HepG2 (cell line): ENCODE measurements at regions not wholly inside any gene's neighbourhood (a gene's known extent, or its start where the extent isn't known, plus 50 kb on each side); places are given as distances from the start of the nearest gene placed in this dataset.

Experiments
- ATAC-seq: fragments of 200-7000 bp; cut with Tn5 transposase; 3 replicates; pipeline ENCODE4 v1.9.1; 2020; ENCODE audit warnings: mild to moderate bottlenecking, moderate library complexity
- BruUV-seq: library from RNA; stranded (reverse); fragments of 400-500 nt; replicated peaks from 2 replicates; lab custom pipeline; 2021; lab: Mats Ljungman, UMichigan
- CTCF ChIA-PET: fragments of 300-600 bp; formaldehyde crosslinking; extraction: SDS; loops from one replicate; lab custom pipeline; 2021; ENCODE audit warnings: low total read pairs, inconsistent platforms, low intra/inter-chr PET ratio; lab: Yijun Ruan, JAX
- POLR2A ChIA-PET: fragments of 350-600 bp; sonication (Branson Sonifier 250); formaldehyde crosslinking; loops from one replicate; lab custom pipeline; 2020; ENCODE audit warnings: antibody characterized with exemption, inconsistent platforms; lab: Yijun Ruan, JAX
- DNase-seq: peaks from one replicate; pipeline ENCODE4 v3.0.0-alpha.2; 2015; ENCODE audit warnings: low spot score
- FAIRE-seq: peaks from 3 replicates; lab custom pipeline; 2011; peaks lifted over from hg19 to GRCh38; lab: Jason Lieb, UNC
- H2AFZ ChIP-seq: one replicate; pipeline ENCODE4 v1.6.1; 2011; ENCODE audit warnings: low read length, inconsistent platforms
- H3K27ac ChIP-seq: fragments of 300-600 bp; 3 replicates; pipeline ENCODE4 v1.8.0; 2011; ENCODE audit warnings: mixed run types, mild to moderate bottlenecking, mixed read lengths, low read length, inconsistent platforms; ENCODE audit not compliant: insufficient read depth; ENCODE audit errors: extremely low read length
- H3K27me3 ChIP-seq, 2 experiments: fragments of 200-600 bp in 1 of 2; 2 replicates in 1 of 2; 3 replicates in 1 of 2; pipeline versions ENCODE4 v1.6.0 to v1.8.0; 2011; ENCODE audit warnings: low read length in 2 of 2, mild to moderate bottlenecking in 2 of 2, moderate library complexity in 2 of 2, inconsistent platforms in 1 of 2; ENCODE audit not compliant: insufficient read depth in 2 of 2, control insufficient read depth in 1 of 2
- H3K36me3 ChIP-seq, 2 experiments: fragments of 200-600 bp in 1 of 2; replicated peaks in 1 of 2; 2 replicates in 1 of 2; 3 replicates in 1 of 2; pipeline versions ENCODE4 v1.5.1 to v1.8.0; 2011; ENCODE audit warnings: low read length in 2 of 2, inconsistent platforms in 1 of 2; ENCODE audit not compliant: insufficient read depth in 2 of 2, control insufficient read depth in 1 of 2
- H3K4me1 ChIP-seq: 2 replicates; pipeline ENCODE4 v1.5.1; 2012; ENCODE audit warnings: low read length, inconsistent platforms; ENCODE audit not compliant: insufficient read depth
- H3K4me2 ChIP-seq: 2 replicates; pipeline ENCODE4 v1.6.0; 2011; ENCODE audit warnings: low read depth, low read length, inconsistent platforms
- H3K4me3 ChIP-seq, 3 experiments: fragments of 200-600 bp in 1 of 3; sonication (generic), shearing (Covaris generic) in 1 of 3; replicated peaks in 1 of 3; 2 replicates each; pipeline ENCODE4 v1.5.1; 2011 to 2016; ENCODE audit warnings: low read length in 3 of 3, inconsistent platforms in 2 of 3, low read depth in 2 of 3, mild to moderate bottlenecking in 2 of 3, control low read depth in 1 of 3, mixed read lengths in 1 of 3; ENCODE audit not compliant: insufficient read depth in 1 of 3
- H3K79me2 ChIP-seq: one replicate; pipeline ENCODE4 v1.6.1; 2011; ENCODE audit warnings: low read length, inconsistent platforms; ENCODE audit not compliant: insufficient read depth
- H3K9ac ChIP-seq: 2 replicates; pipeline ENCODE4 v1.6.0; 2011; ENCODE audit warnings: mild to moderate bottlenecking, low read depth, low read length, inconsistent platforms; ENCODE audit not compliant: insufficient read depth
- H3K9me3 ChIP-seq: 2 replicates; pipeline ENCODE4 v1.5.1; 2012; ENCODE audit warnings: mild to moderate bottlenecking, low read length
- H4K20me1 ChIP-seq: 2 replicates; pipeline ENCODE4 v1.6.0; 2011; ENCODE audit warnings: inconsistent platforms, mild to moderate bottlenecking, low read length, moderate library complexity; ENCODE audit not compliant: insufficient read depth
- ATF7 ChIP-seq, 2 experiments: fragments of 450-650 bp in 1 of 2; sonication (generic) in 1 of 2; formaldehyde crosslinking in 1 of 2; IDR thresholded peaks; 2 replicates each; pipeline versions ENCODE4 v1.4.0 to v1.6.1; 2016 to 2020; ENCODE audit warnings: antibody characterized with exemption in 1 of 2, mild to moderate bottlenecking in 1 of 2, missing genetic modification reagents in 1 of 2
- CEBPB ChIP-seq: IDR thresholded peaks from 2 replicates; pipeline ENCODE4 v1.6.1; 2011; ENCODE audit warnings: low read depth, low read length, improper control_type of control experiment, borderline replicate concordance
- KDM3A ChIP-seq: IDR thresholded peaks from 2 replicates; pipeline ENCODE4 v1.6.1; 2018; ENCODE audit warnings: low read depth, missing compliant biosample characterization
- PHB2 ChIP-seq: fragments of 450-650 bp; IDR thresholded peaks from 2 replicates; pipeline ENCODE4 v1.6.1; 2018; ENCODE audit not compliant: partially characterized antibody
- SALL1 ChIP-seq: sonication (generic); formaldehyde crosslinking; IDR thresholded peaks from 2 replicates; pipeline ENCODE4 v1.8.0; 2022; ENCODE audit warnings: mild to moderate bottlenecking, missing genetic modification reagents
- TBL1XR1 ChIP-seq: fragments of 150-350 bp; IDR thresholded peaks from 2 replicates; pipeline ENCODE4 v1.6.1; 2014; ENCODE audit warnings: borderline replicate concordance, low read length; ENCODE audit not compliant: partially characterized antibody
- ZNF30 ChIP-seq: sonication (generic); formaldehyde crosslinking; IDR thresholded peaks from 2 replicates; pipeline ENCODE4 v1.5.0; 2020; ENCODE audit warnings: mild to moderate bottlenecking, missing genetic modification reagents
- ZNF326 ChIP-seq: sonication (generic); formaldehyde crosslinking; IDR thresholded peaks from 2 replicates; pipeline ENCODE4 v1.4.0; 2020; ENCODE audit warnings: missing genetic modification reagents, borderline replicate concordance
- ZNF564 ChIP-seq: sonication (generic); formaldehyde crosslinking; IDR thresholded peaks from 2 replicates; pipeline ENCODE4 v1.8.1; 2023; ENCODE audit warnings: mild to moderate bottlenecking, missing genetic modification reagents
- ZNF772 ChIP-seq: sonication (generic); formaldehyde crosslinking; IDR thresholded peaks from 2 replicates; pipeline ENCODE4 v1.5.0; 2020; ENCODE audit warnings: mild to moderate bottlenecking, missing genetic modification reagents
- WGBS: methylation state at CpG from one replicate; pipeline ENCODE4 v1.1.6; 2017; ENCODE audit warnings: low lambda C conversion rate; 5-methylcytosine and 5-hydroxymethylcytosine counted together
- in situ Hi-C: cut with HindIII; loops from 2 replicates; pipeline ENCODE4 v1.10.0; 2017; ENCODE audit warnings: low pct_unique_long_range_greater_than_20kb; ENCODE audit not compliant: extremely low pct_ligation_motif_present
- intact Hi-C: fragments of 100-400 bp; cut with micrococcal nuclease; formaldehyde crosslinking; loops from one replicate; pipeline ENCODE4 v1.10.0; 2022; ENCODE audit not compliant: unreplicated experiment

GRCh38 chr1:222000131-222000530 lies 258.2 kb upstream of the DUSP10 start:
- H3K27ac ChIP-seq: no peak overlapping the region
- no peak overlapping the region for H3K4me3 ChIP-seq
- intact Hi-C loops (loop anchor here (10.0 kb wide), 1 partner anchor 255 kb away; the partner anchor contains the start of gene DUSP10), in situ Hi-C loops (no loop called here)
- H3K4me1 ChIP-seq: no peaks in the 10 kb centered on the region
- ChIA-PET POLR2A (no interaction called here), CTCF (no interaction called here)
- no peaks in the 10 kb centered on the region for H3K27me3 ChIP-seq
- H3K9me3 ChIP-seq: no peaks in the 10 kb centered on the region
- no peak for TF ChIP-seq ZNF564 (CRISPR knock-in tag)
- no peak for TF ChIP-seq ZNF30
- TF ChIP-seq CEBPB: peak; percentile 29; the same call in 1 of the 2 replicates
- TF ChIP-seq ATF7 (IDR thresholded peaks at IDR 0.05): peak; percentile 26; the same call in 1 of the 2 replicates
- TF ChIP-seq ATF7 (CRISPR knock-in tag; IDR thresholded peaks at IDR 0.05): no peak
- TF ChIP-seq ZNF772 (CRISPR knock-in tag): no peak
- ATAC-seq: no peak
- no peaks in the 10 kb centered on the region for H3K36me3 ChIP-seq
- H4K20me1 ChIP-seq: no peaks in the 10 kb centered on the region
- WGBS: 21% methylated on average over 3 of the region's 3 CpGs
- no peak overlapping the region for H3K4me2 ChIP-seq
- H2AFZ ChIP-seq: no peak overlapping the region
- no peaks in the 10 kb centered on the region for H3K79me2 ChIP-seq
- H3K9ac ChIP-seq: no peak overlapping the region
- BruUV-seq: no TSS peak
- DNase-seq: no peak
- FAIRE-seq: no peak

GRCh38 chr1:221998781-221999180 lies 256.9 kb upstream of the DUSP10 start:
- in situ Hi-C loops (no loop called here), intact Hi-C loops (loop anchor here (1.0 kb wide), 1 partner anchor 34 kb away; no protein-coding TSS in a partner anchor)
- no TSS peak for BruUV-seq
- no peaks in the 10 kb centered on the region for H3K9me3 ChIP-seq
- H4K20me1 ChIP-seq: no peaks in the 10 kb centered on the region
- H3K9ac ChIP-seq: no peak overlapping the region
- no peaks in the 10 kb centered on the region for H3K36me3 ChIP-seq
- H3K4me2 ChIP-seq: no peak overlapping the region
- TF ChIP-seq SALL1 (CRISPR knock-in tag): no peak
- TF ChIP-seq PHB2: no peak
- no peak for TF ChIP-seq KDM3A
- no peak for TF ChIP-seq TBL1XR1
- TF ChIP-seq ZNF326 (CRISPR knock-in tag): no peak
- TF ChIP-seq, all 625 proteins: peak for 0
- H3K4me3 ChIP-seq: no peak overlapping the region
- no peak overlapping the region for H2AFZ ChIP-seq
- POLR2A ChIA-PET: no interaction called here
- FAIRE-seq: no peak
- no peaks in the 10 kb centered on the region for H3K4me1 ChIP-seq
- WGBS: 6% methylated on average over 6 of the region's 6 CpGs
- no peak for ATAC-seq
- no peaks in the 10 kb centered on the region for H3K79me2 ChIP-seq
- no peak for DNase-seq
- no peaks in the 10 kb centered on the region for H3K27me3 ChIP-seq
- H3K27ac ChIP-seq: no peak overlapping the region
- CTCF ChIA-PET: no interaction called here
